ENCODE measurements at regions not wholly inside any gene's neighbourhood (a gene's known extent, or its start where the extent isn't known, plus 50 kb on each side); places are given as distances from the start of the nearest gene placed in this dataset.

DNA sequence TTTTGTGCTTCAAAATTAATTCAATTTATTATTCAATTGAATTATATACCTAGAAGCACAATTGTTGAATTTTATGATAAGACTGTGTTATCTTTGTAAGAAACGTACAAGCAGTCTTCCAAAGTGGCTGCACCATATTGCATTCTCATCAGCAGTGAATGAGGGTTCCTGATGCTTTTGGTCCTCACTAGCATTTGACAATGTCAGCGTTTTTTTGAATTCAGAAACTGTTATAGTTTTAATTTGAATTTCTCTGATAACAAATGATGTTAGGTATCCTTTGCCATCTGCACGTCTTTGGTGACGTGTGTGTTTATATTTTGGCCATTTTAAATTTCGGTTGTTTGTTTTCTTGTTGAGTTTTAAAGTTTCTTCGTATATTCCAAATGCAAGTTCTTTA lies 553.0 kb upstream of the ZP4 start:
- Mint-ChIP-seq H3K36me3 (ENCODE audit: insufficient read depth in 1 of 3, low read depth in 3 of 3) (peaks cover 0 to 2% (median 0%) of the 10 kb centered on the region in 3 experiments; a peak in 1 of 7 replicates), H3K27ac (no peak overlapping the region), H3K9me3 (no peaks in the 10 kb centered on the region; a peak in 2 of 5 replicates), H3K4me3 (no peak overlapping the region), H3K4me1 (peaks cover 4 to 7% of the 10 kb centered on the region in 2 experiments; a peak in 3 of 4 replicates), H3K27me3 (ENCODE audit: low read depth) (no peaks in the 10 kb centered on the region)
- H2BK15ac ChIP-seq (ENCODE audit: low read depth, low read length): no peak overlapping the region
- H4K8ac ChIP-seq (replicated peaks; ENCODE audit: insufficient read length, low read depth, low read length): no peak overlapping the region
- no peak overlapping the region for H3K9ac ChIP-seq (ENCODE audit: extremely low read depth, insufficient read length, low read length)
- no peaks in the 10 kb centered on the region for H3K23me2 ChIP-seq (ENCODE audit: insufficient read length, low read depth, low read length, poor library complexity, severe bottlenecking)
- no peak overlapping the region for H2AK5ac ChIP-seq (ENCODE audit: insufficient read length, low read length)
- H3K4me1 ChIP-seq (ENCODE audit: insufficient read depth, low read length): no peaks in the 10 kb centered on the region
- TF ChIP-seq, protein P1, sequence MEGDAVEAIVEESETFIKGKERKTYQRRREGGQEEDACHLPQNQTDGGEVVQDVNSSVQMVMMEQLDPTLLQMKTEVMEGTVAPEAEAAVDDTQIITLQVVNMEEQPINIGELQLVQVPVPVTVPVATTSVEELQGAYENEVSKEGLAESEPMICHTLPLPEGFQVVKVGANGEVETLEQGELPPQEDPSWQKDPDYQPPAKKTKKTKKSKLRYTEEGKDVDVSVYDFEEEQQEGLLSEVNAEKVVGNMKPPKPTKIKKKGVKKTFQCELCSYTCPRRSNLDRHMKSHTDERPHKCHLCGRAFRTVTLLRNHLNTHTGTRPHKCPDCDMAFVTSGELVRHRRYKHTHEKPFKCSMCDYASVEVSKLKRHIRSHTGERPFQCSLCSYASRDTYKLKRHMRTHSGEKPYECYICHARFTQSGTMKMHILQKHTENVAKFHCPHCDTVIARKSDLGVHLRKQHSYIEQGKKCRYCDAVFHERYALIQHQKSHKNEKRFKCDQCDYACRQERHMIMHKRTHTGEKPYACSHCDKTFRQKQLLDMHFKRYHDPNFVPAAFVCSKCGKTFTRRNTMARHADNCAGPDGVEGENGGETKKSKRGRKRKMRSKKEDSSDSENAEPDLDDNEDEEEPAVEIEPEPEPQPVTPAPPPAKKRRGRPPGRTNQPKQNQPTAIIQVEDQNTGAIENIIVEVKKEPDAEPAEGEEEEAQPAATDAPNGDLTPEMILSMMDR (conservative IDR thresholded peaks at IDR 0.05): no peak
- no peaks in the 10 kb centered on the region for H3K27me3 ChIP-seq (ENCODE audit: insufficient read depth, low read length)
- no peak overlapping the region for H3K56ac ChIP-seq (ENCODE audit: insufficient read length, low read depth, low read length)
- H3K79me1 ChIP-seq (ENCODE audit: insufficient read depth, low read depth, low read length, poor library complexity, severe bottlenecking): no peaks in the 10 kb centered on the region
- H2BK20ac ChIP-seq (ENCODE audit: low read depth, low read length, poor library complexity, severe bottlenecking): no peak overlapping the region
- no peak overlapping the region for H2BK120ac ChIP-seq (ENCODE audit: low read depth, low read length, poor library complexity, severe bottlenecking)
- H3K18ac ChIP-seq (ENCODE audit: insufficient read length, low read depth, low read length): no peak overlapping the region
- H2AFZ ChIP-seq (ENCODE audit: low read length): no peak overlapping the region
- H3K27ac ChIP-seq (ENCODE audit: insufficient read length, low read depth, low read length): no peak overlapping the region
- H2BK5ac ChIP-seq (ENCODE audit: insufficient read length, low read length): no peak overlapping the region
- no peak overlapping the region for H3K14ac ChIP-seq (ENCODE audit: insufficient read depth, low read length)
- no peaks in the 10 kb centered on the region for H3K9me3 ChIP-seq (ENCODE audit: control insufficient read depth, low read depth, low read length)
- no peak overlapping the region for H2BK12ac ChIP-seq (ENCODE audit: insufficient read length, low read depth, low read length)
- no peak overlapping the region for H3K23ac ChIP-seq (ENCODE audit: insufficient read length, low read depth, low read length)
- no peak overlapping the region for H3T11ph ChIP-seq (ENCODE audit: low read length)
- no peak overlapping the region for H3K4me2 ChIP-seq (ENCODE audit: insufficient read depth, insufficient read length, low read length)
- no CpG with 5 or more reads among the region's 6 CpGs for WGBS (ENCODE audit: extremely low coverage, insufficient read length, low lambda C conversion rate)
- H3K79me2 ChIP-seq (ENCODE audit: insufficient read depth, low read length): no peaks in the 10 kb centered on the region
- DNase-seq: no peak
- H4K5ac ChIP-seq (ENCODE audit: insufficient read length, low read depth, low read length): no peak overlapping the region
- no peaks in the 10 kb centered on the region for H4K20me1 ChIP-seq (ENCODE audit: control insufficient read depth, insufficient read depth, insufficient read length)
- H4K91ac ChIP-seq (ENCODE audit: insufficient read length, low read depth, low read length): no peak overlapping the region
- no peak overlapping the region for H3K4ac ChIP-seq (ENCODE audit: low read depth, low read length)
